ENCODE measurements at regions not wholly inside any gene's neighbourhood (a gene's known extent, or its start where the extent isn't known, plus 50 kb on each side); places are given as distances from the start of the nearest gene placed in this dataset.

- Histone ChIP-seq H3K9ac (no peak overlapping the region), H2AFZ (ENCODE audit: low read depth) (no peak overlapping the region), H3K27ac (ENCODE audit: low read depth in 2 of 2, low read length in 1 of 2) (no peak overlapping the region), H3K9me3 (no peaks in the 10 kb centered on the region), H3K79me2 (ENCODE audit: insufficient read depth) (no peaks in the 10 kb centered on the region), H3K9me2 (no peaks in the 10 kb centered on the region), H3K27me3 (ENCODE audit: insufficient read depth) (no peaks in the 10 kb centered on the region), H3K4me1 (ENCODE audit: control insufficient read depth in 1 of 2, insufficient read depth in 2 of 2, low read depth in 1 of 2, low read length in 1 of 2) (no peaks in the 10 kb centered on the region), H3F3A (replicated peaks; ENCODE audit: insufficient read depth) (no peaks in the 10 kb centered on the region), H4K20me1 (ENCODE audit: insufficient read depth) (no peaks in the 10 kb centered on the region), H3K4me2 (no peak overlapping the region), H3K36me3 (replicated peaks in 1 of 2; ENCODE audit: control insufficient read depth in 1 of 2, insufficient read depth in 2 of 2, low read length in 1 of 2) (no peaks in the 10 kb centered on the region), H3K4me3 (ENCODE audit: low read depth in 2 of 2, low read length in 1 of 2) (no peak overlapping the region)
- DNase-seq: no peak
- WGBS (ENCODE audit: low lambda C conversion rate): 74% methylated on average over 1 of the region's 1 CpG
- TF ChIP-seq ELF1 (IDR thresholded peaks at IDR 0.05) (no peak), NRF1 (IDR thresholded peaks at IDR 0.05; ENCODE audit: low read depth, low read length) (no peak), EZH2phosphoT487 (IDR thresholded peaks at IDR 0.05; ENCODE audit: borderline replicate concordance, low read depth) (no peak), CHD2 (IDR thresholded peaks at IDR 0.05; ENCODE audit: low read length, partially characterized antibody) (no peak), EP300 (IDR thresholded peaks at IDR 0.05; ENCODE audit: borderline replicate concordance in 1 of 2, low read depth in 1 of 2, low read length in 1 of 2) (no peak), GABPA (IDR thresholded peaks at IDR 0.05; ENCODE audit: low read depth) (no peak), CTCF (IDR thresholded peaks at IDR 0.05) (no peak), RAD21 (IDR thresholded peaks at IDR 0.05; ENCODE audit: low read length) (no peak), TEAD4 (IDR thresholded peaks at IDR 0.05; ENCODE audit: borderline replicate concordance, insufficient read depth) (no peak), USF2 (IDR thresholded peaks at IDR 0.05; ENCODE audit: borderline replicate concordance, low read depth, low read length) (no peak)
- CTCF ChIA-PET: interaction anchor here (1.0 kb wide), 2 partner anchors 116 to 278 kb away, joined by 3 read pairs; no protein-coding TSS in a partner anchor
- POLR2A ChIA-PET: no interaction called here
Measured at GRCh38 chr5:83810511-83810910, 89.9 kb upstream of the HAPLN1 start.

GRCh38 chr5:83802686-83803085, 82.0 kb upstream of the HAPLN1 start:
- Histone ChIP-seq H3K36me3 (replicated peaks in 1 of 2; ENCODE audit: control insufficient read depth in 1 of 2, insufficient read depth in 2 of 2, low read length in 1 of 2) (no peaks in the 10 kb centered on the region), H3K9me2 (no peaks in the 10 kb centered on the region), H2AFZ (ENCODE audit: low read depth) (peak overlapping the region; percentile 12; the same call in 1 of the 2 replicates), H3K27ac (ENCODE audit: low read depth in 2 of 2, low read length in 1 of 2) (no peak overlapping the region), H4K20me1 (ENCODE audit: insufficient read depth) (no peaks in the 10 kb centered on the region), H3F3A (replicated peaks; ENCODE audit: insufficient read depth) (no peaks in the 10 kb centered on the region), H3K4me3 (ENCODE audit: low read depth in 2 of 2, low read length in 1 of 2) (no peak overlapping the region), H3K4me1 (ENCODE audit: control insufficient read depth in 1 of 2, insufficient read depth in 2 of 2, low read depth in 1 of 2, low read length in 1 of 2) (no peaks in the 10 kb centered on the region), H3K27me3 (ENCODE audit: insufficient read depth) (no peaks in the 10 kb centered on the region), H3K79me2 (ENCODE audit: insufficient read depth) (no peaks in the 10 kb centered on the region), H3K9me3 (no peaks in the 10 kb centered on the region), H3K4me2 (no peak overlapping the region), H3K9ac (no peak overlapping the region)
- 55% methylated on average over 2 of the region's 2 CpGs for WGBS (ENCODE audit: low lambda C conversion rate)
- ChIA-PET POLR2A (no interaction called here), CTCF (interaction anchor here (1.0 kb wide), 1 partner anchor 19 kb away, joined by 3 read pairs; no protein-coding TSS in a partner anchor)
- no peak for DNase-seq
- TF ChIP-seq FOXJ3 (CRISPR knock-in tag; IDR thresholded peaks at IDR 0.05) (no peak), ELF1 (IDR thresholded peaks at IDR 0.05) (no peak), SMC3 (IDR thresholded peaks at IDR 0.05; ENCODE audit: low read depth, low read length) (no peak), TCF12 (IDR thresholded peaks at IDR 0.05) (0 out of 2 replicates have a peak, but pooled peaks have one; percentile 9)

Measured in SK-N-SH (cell line).